Natural killer cell (primary cell): ENCODE measurements at regions not wholly inside any gene's neighbourhood (a gene's known extent, or its start where the extent isn't known, plus 50 kb on each side); places are given as distances from the start of the nearest gene placed in this dataset.

Source experiments
- ATAC-seq, 3 donors: fragments of 150-1000 bp in 2 of 3; fragments of 200-7000 bp in 1 of 3; cut with Tn5 transposase; 1 replicate in 1 of 3; 2 replicates in 2 of 3; pipeline ENCODE4 v1.10.0; 2021; ENCODE audit warnings: mild to moderate bottlenecking in 2 of 3, moderate library complexity in 2 of 3
- DNase-seq, 2 donors: peaks; one replicate each; pipeline versions ENCODE4 v3.0.0 to v3.0.0-alpha.2; 2013 to 2021; ENCODE audit warnings: mixed read lengths in 1 of 2
- H3K27ac ChIP-seq: one replicate; pipeline ENCODE4 v1.5.1; 2013; ENCODE audit warnings: mild to moderate bottlenecking, low read length
- H3K27me3 ChIP-seq: one replicate; pipeline ENCODE4 v1.6.1; 2013; ENCODE audit warnings: low read length; ENCODE audit not compliant: control insufficient read depth, insufficient read depth
- H3K36me3 ChIP-seq: one replicate; pipeline ENCODE4 v1.6.1; 2013; ENCODE audit warnings: low read length; ENCODE audit not compliant: control insufficient read depth, insufficient read depth
- H3K4me1 ChIP-seq: one replicate; pipeline ENCODE4 v1.6.1; 2013; ENCODE audit warnings: low read length; ENCODE audit not compliant: control insufficient read depth, insufficient read depth
- H3K4me3 ChIP-seq: one replicate; pipeline ENCODE4 v1.5.1; 2013; ENCODE audit warnings: low read length
- H3K9me3 ChIP-seq: one replicate; pipeline ENCODE4 v1.6.1; 2013; ENCODE audit warnings: low read length; ENCODE audit not compliant: control insufficient read depth, insufficient read depth
- H3K27ac Mint-ChIP-seq, 2 donors: one replicate each; pipeline ENCODE4 v1.8.0; 2022; ENCODE audit warnings: mild to moderate bottlenecking in 2 of 2, mixed read lengths in 2 of 2, moderate library complexity in 1 of 2
- H3K27me3 Mint-ChIP-seq, 2 donors: one replicate each; pipeline ENCODE4 v1.8.0; 2022; ENCODE audit warnings: low read depth in 2 of 2, mixed read lengths in 2 of 2
- H3K36me3 Mint-ChIP-seq: one replicate; pipeline ENCODE4 v1.8.0; 2022; ENCODE audit warnings: mixed read lengths
- H3K4me1 Mint-ChIP-seq, 2 donors: one replicate each; pipeline ENCODE4 v1.8.0; 2022; ENCODE audit warnings: mixed read lengths in 2 of 2
- H3K4me3 Mint-ChIP-seq: one replicate; pipeline ENCODE4 v1.8.0; 2022; ENCODE audit warnings: mild to moderate bottlenecking, moderate library complexity, mixed read lengths
- H3K9me3 Mint-ChIP-seq, 2 donors: one replicate each; pipeline ENCODE4 v1.8.0; 2022; ENCODE audit warnings: mixed read lengths in 2 of 2
- WGBS: methylation state at CpG from one replicate; pipeline ENCODE4 v1.1.7; 2013; ENCODE audit warnings: missing lambda C conversion rate; ENCODE audit not compliant: insufficient coverage; 5-methylcytosine and 5-hydroxymethylcytosine counted together
- intact Hi-C: fragments of 100-400 bp; cut with micrococcal nuclease; formaldehyde crosslinking; loops from one replicate; pipeline ENCODE4 v1.14.2; 2022
- TF ChIP-seq, protein P1 (sequence below): fragments of 200-600 bp; IDR thresholded peaks from one replicate; pipeline ENCODE4 v1.8.0; 2022; ENCODE audit warnings: antibody characterized with exemption

GRCh38 chr5:155104441-155104840 is 90.9 kb downstream of the KIF4B start:
- Mint-ChIP-seq H3K4me3 (no peak overlapping the region), H3K4me1 (no peaks in the 10 kb centered on the region), H3K27me3 (peaks cover 0 to 3% of the 10 kb centered on the region in 2 donors), H3K27ac (no peak overlapping the region), H3K36me3 (no peaks in the 10 kb centered on the region), H3K9me3 (no peaks in the 10 kb centered on the region)
- DNase-seq (no peak), ATAC-seq (no peak)
- Histone ChIP-seq H3K27ac (no peak overlapping the region), H3K9me3 (no peaks in the 10 kb centered on the region), H3K36me3 (no peaks in the 10 kb centered on the region), H3K4me1 (no peaks in the 10 kb centered on the region), H3K4me3 (no peak overlapping the region), H3K27me3 (peaks cover 2% of the 10 kb centered on the region)
- TF ChIP-seq, protein P1, sequence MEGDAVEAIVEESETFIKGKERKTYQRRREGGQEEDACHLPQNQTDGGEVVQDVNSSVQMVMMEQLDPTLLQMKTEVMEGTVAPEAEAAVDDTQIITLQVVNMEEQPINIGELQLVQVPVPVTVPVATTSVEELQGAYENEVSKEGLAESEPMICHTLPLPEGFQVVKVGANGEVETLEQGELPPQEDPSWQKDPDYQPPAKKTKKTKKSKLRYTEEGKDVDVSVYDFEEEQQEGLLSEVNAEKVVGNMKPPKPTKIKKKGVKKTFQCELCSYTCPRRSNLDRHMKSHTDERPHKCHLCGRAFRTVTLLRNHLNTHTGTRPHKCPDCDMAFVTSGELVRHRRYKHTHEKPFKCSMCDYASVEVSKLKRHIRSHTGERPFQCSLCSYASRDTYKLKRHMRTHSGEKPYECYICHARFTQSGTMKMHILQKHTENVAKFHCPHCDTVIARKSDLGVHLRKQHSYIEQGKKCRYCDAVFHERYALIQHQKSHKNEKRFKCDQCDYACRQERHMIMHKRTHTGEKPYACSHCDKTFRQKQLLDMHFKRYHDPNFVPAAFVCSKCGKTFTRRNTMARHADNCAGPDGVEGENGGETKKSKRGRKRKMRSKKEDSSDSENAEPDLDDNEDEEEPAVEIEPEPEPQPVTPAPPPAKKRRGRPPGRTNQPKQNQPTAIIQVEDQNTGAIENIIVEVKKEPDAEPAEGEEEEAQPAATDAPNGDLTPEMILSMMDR, result no peak
- intact Hi-C loops, result no loop called here
- WGBS, result 100% methylated on average over 1 of the region's 2 CpGs

DNA sequence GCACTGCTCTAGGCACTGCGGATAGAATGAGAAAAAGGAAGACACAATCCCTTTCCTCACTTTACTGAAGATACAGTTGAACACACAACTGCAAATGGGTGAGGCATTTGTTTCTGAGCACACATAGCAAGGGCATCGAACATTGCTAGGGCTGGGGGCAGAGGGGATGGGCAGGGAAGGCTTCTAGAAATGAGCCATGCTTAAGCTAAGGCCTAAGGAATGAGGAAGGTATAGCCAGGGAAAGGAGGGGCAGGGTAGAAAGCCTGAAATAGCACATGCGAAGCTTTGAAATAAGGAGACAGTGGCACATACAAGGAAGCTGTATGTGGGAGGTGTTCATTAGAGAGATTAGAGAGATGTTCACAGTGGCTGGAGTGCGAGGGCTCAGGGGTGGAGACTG is 92.7 kb downstream of the KIF4B start:
- no peaks in the 10 kb centered on the region for H3K9me3 Mint-ChIP-seq
- Histone ChIP-seq H3K4me3 (no peak overlapping the region), H3K4me1 (no peaks in the 10 kb centered on the region), H3K36me3 (no peaks in the 10 kb centered on the region), H3K27me3 (peaks cover 2% of the 10 kb centered on the region), H3K27ac (no peak overlapping the region), H3K9me3 (no peaks in the 10 kb centered on the region)
- ATAC-seq (no peak), DNase-seq (no peak)
- H3K4me3 Mint-ChIP-seq, result no peak overlapping the region
- intact Hi-C loops, result no loop called here
- no peaks in the 10 kb centered on the region for H3K4me1 Mint-ChIP-seq
- 85% methylated on average over 4 of the region's 4 CpGs for WGBS
- no peak overlapping the region for H3K27ac Mint-ChIP-seq
- peaks cover 0 to 3% of the 10 kb centered on the region in 2 donors for H3K27me3 Mint-ChIP-seq
- H3K36me3 Mint-ChIP-seq, result no peaks in the 10 kb centered on the region
- TF ChIP-seq, protein P1, result no peak

GRCh38 chr5:155113888-155114287 is 100.3 kb downstream of the KIF4B start:
- no peaks in the 10 kb centered on the region for H3K27me3 Mint-ChIP-seq
- H3K9me3 Mint-ChIP-seq, result no peaks in the 10 kb centered on the region
- no peak overlapping the region for H3K27ac ChIP-seq
- no peak overlapping the region for H3K27ac Mint-ChIP-seq
- H3K36me3 ChIP-seq, result no peaks in the 10 kb centered on the region
- ATAC-seq (no peak), DNase-seq (no peak)
- no peaks in the 10 kb centered on the region for H3K36me3 Mint-ChIP-seq
- TF ChIP-seq, protein P1, result no peak
- no peaks in the 10 kb centered on the region for H3K4me1 Mint-ChIP-seq
- intact Hi-C loops, result no loop called here
- H3K9me3 ChIP-seq, result no peaks in the 10 kb centered on the region
- H3K27me3 ChIP-seq, result no peaks in the 10 kb centered on the region
- 73% methylated on average over 3 of the region's 3 CpGs for WGBS
- no peak overlapping the region for H3K4me3 Mint-ChIP-seq
- no peak overlapping the region for H3K4me3 ChIP-seq
- H3K4me1 ChIP-seq, result no peaks in the 10 kb centered on the region

DNA sequence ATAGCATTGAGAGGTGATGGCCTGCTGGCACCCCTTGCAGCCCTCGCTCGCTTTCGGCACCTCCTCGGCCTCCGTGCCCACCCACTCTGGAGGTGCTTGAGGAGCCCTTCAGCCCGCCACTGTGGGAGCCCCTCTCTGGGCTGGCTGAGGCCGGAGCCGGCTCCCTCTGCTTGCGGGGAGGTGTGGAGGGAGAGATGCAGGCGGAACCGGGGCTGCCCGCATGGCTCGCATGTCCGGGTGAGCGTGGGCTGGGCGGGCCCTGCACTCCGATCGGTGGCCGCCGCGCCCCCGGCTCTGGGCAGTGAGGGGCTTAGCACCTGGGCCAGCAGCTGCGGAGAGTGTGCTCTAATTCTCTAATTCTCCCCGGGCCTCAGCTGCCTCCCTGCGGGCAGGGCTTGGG is 101.1 kb downstream of the KIF4B start:
- Mint-ChIP-seq H3K27me3 (no peaks in the 10 kb centered on the region), H3K27ac (no peak overlapping the region), H3K9me3 (peaks cover 0 to 2% of the 10 kb centered on the region in 2 donors), H3K4me3 (no peak overlapping the region), H3K4me1 (no peaks in the 10 kb centered on the region), H3K36me3 (no peaks in the 10 kb centered on the region)
- no peak for DNase-seq
- Histone ChIP-seq H3K27ac (no peak overlapping the region), H3K9me3 (no peaks in the 10 kb centered on the region), H3K4me3 (no peak overlapping the region), H3K36me3 (no peaks in the 10 kb centered on the region), H3K27me3 (no peaks in the 10 kb centered on the region), H3K4me1 (no peaks in the 10 kb centered on the region)
- TF ChIP-seq, protein P1, result no peak
- intact Hi-C loops, result no loop called here
- ATAC-seq, result no peak
- 94% methylated on average over 25 of the region's 25 CpGs for WGBS
